ENCODE measurements at regions not wholly inside any gene's neighbourhood (a gene's known extent, or its start where the extent isn't known, plus 50 kb on each side); places are given as distances from the start of the nearest gene placed in this dataset.

- no peaks in the 10 kb centered on the region for H3K9me3 ChIP-seq (ENCODE audit: insufficient read depth, low read length)
- H3K4me2 ChIP-seq (ENCODE audit: low read depth, low read length, poor library complexity, severe bottlenecking) = no peak overlapping the region
- H3K4me3 ChIP-seq (ENCODE audit: insufficient read depth, low read length, poor library complexity, severe bottlenecking) = no peak overlapping the region
- H2AFZ ChIP-seq (ENCODE audit: low read depth, low read length, severe bottlenecking) = no peak overlapping the region
- no peaks in the 10 kb centered on the region for H3K36me3 ChIP-seq (ENCODE audit: low read length)
- no peaks in the 10 kb centered on the region for H3K9me2 ChIP-seq (replicated peaks; ENCODE audit: insufficient read depth, low read length)
- H3K9ac ChIP-seq (ENCODE audit: low read length) = no peak overlapping the region
- H3F3A ChIP-seq (ENCODE audit: insufficient read depth) = no peaks in the 10 kb centered on the region
- no peak for TF ChIP-seq EZH2phosphoT487 (conservative IDR thresholded peaks at IDR 0.05; ENCODE audit: low read length)
- no peak for TF ChIP-seq CTCF (IDR thresholded peaks at IDR 0.05; ENCODE audit: insufficient read depth, low read length, poor library complexity, severe bottlenecking)
- H3K27ac ChIP-seq (ENCODE audit: low read depth, low read length) = no peak overlapping the region
- H3K79me2 ChIP-seq (ENCODE audit: insufficient read depth, low read length) = no peaks in the 10 kb centered on the region
- peaks cover 4% of the 10 kb centered on the region; the same call in 1 of the 2 replicates for H3K27me3 ChIP-seq (ENCODE audit: low read length)
- H4K20me1 ChIP-seq (ENCODE audit: low read depth, low read length) = no peaks in the 10 kb centered on the region
Measured at GRCh38 chr18:44117821-44118220, 562.9 kb upstream of the SETBP1 start.

- TF ChIP-seq EZH2phosphoT487 (conservative IDR thresholded peaks at IDR 0.05; ENCODE audit: low read length) (no peak), CTCF (IDR thresholded peaks at IDR 0.05; ENCODE audit: insufficient read depth, low read length, poor library complexity, severe bottlenecking) (no peak)
- H3K27ac ChIP-seq (ENCODE audit: low read depth, low read length) = no peak overlapping the region
- H3K9me3 ChIP-seq (ENCODE audit: insufficient read depth, low read length) = no peaks in the 10 kb centered on the region
- H3K36me3 ChIP-seq (ENCODE audit: low read length) = no peaks in the 10 kb centered on the region
- H3K27me3 ChIP-seq (ENCODE audit: low read length) = no peaks in the 10 kb centered on the region
- H2AFZ ChIP-seq (ENCODE audit: low read depth, low read length, severe bottlenecking) = no peak overlapping the region
- H3K79me2 ChIP-seq (ENCODE audit: insufficient read depth, low read length) = no peaks in the 10 kb centered on the region
- H3K9ac ChIP-seq (ENCODE audit: low read length) = no peak overlapping the region
- no peaks in the 10 kb centered on the region for H3K9me2 ChIP-seq (replicated peaks; ENCODE audit: insufficient read depth, low read length)
- no peak overlapping the region for H3K4me3 ChIP-seq (ENCODE audit: insufficient read depth, low read length, poor library complexity, severe bottlenecking)
- H3K4me2 ChIP-seq (ENCODE audit: low read depth, low read length, poor library complexity, severe bottlenecking) = no peak overlapping the region
- no peaks in the 10 kb centered on the region for H3F3A ChIP-seq (ENCODE audit: insufficient read depth)
- H4K20me1 ChIP-seq (ENCODE audit: low read depth, low read length) = no peaks in the 10 kb centered on the region
Measured at GRCh38 chr18:44119607-44120006, 561.1 kb upstream of the SETBP1 start.

GRCh38 chr18:44123743-44124142, 556.9 kb upstream of the SETBP1 start:
- TF ChIP-seq CTCF (IDR thresholded peaks at IDR 0.05; ENCODE audit: insufficient read depth, low read length, poor library complexity, severe bottlenecking) (no peak), EZH2phosphoT487 (conservative IDR thresholded peaks at IDR 0.05; ENCODE audit: low read length) (no peak)

More at GRCh38 chr18:44123743-44124142, 556.9 kb upstream of the SETBP1 start:
- H3K36me3 ChIP-seq (ENCODE audit: low read length) = no peaks in the 10 kb centered on the region
- no peak overlapping the region for H3K27ac ChIP-seq (ENCODE audit: low read depth, low read length)
- H4K20me1 ChIP-seq (ENCODE audit: low read depth, low read length) = no peaks in the 10 kb centered on the region
- H3K9me3 ChIP-seq (ENCODE audit: insufficient read depth, low read length) = no peaks in the 10 kb centered on the region
- no peak overlapping the region for H2AFZ ChIP-seq (ENCODE audit: low read depth, low read length, severe bottlenecking)
- H3F3A ChIP-seq (ENCODE audit: insufficient read depth) = no peaks in the 10 kb centered on the region
- H3K9ac ChIP-seq (ENCODE audit: low read length) = no peak overlapping the region
- H3K27me3 ChIP-seq (ENCODE audit: low read length) = no peaks in the 10 kb centered on the region
- H3K4me2 ChIP-seq (ENCODE audit: low read depth, low read length, poor library complexity, severe bottlenecking) = no peak overlapping the region
- H3K9me2 ChIP-seq (replicated peaks; ENCODE audit: insufficient read depth, low read length) = no peaks in the 10 kb centered on the region
- H3K79me2 ChIP-seq (ENCODE audit: insufficient read depth, low read length) = no peaks in the 10 kb centered on the region
- H3K4me3 ChIP-seq (ENCODE audit: insufficient read depth, low read length, poor library complexity, severe bottlenecking) = no peak overlapping the region

Measured in SU-DHL-6 (cell line).